ENCODE measurements at regions not wholly inside any gene's neighbourhood (a gene's known extent, or its start where the extent isn't known, plus 50 kb on each side); places are given as distances from the start of the nearest gene placed in this dataset.

DNA sequence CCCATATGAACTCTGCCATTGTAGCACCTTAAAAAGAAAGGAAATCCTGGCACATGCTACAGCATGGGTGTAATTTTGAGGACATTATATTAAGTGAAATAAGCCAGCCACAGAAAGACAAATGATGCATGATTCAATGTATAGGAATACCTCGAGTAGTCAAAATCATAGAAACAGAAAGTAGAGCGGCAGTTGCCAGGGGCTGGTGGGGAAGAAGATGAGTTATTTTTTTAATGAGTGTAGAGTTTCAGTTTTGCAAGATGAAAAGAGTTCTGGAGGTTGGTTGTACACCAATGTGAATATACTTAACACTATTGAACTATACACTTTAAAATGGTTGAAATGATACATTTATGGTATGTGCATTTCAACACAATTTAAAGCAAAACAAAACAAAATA, 133.0 kb downstream of the ZDHHC21 start:
- no peaks in the 10 kb centered on the region for H3K79me2 ChIP-seq (ENCODE audit: low read length)
- ChIA-PET POLR2A (ENCODE audit: unreplicated experiment) (no interaction called here), CTCF (no interaction called here)
- no peak overlapping the region for H3K9ac ChIP-seq (ENCODE audit: low read length)
- H3K4me3 ChIP-seq (ENCODE audit: low read length): no peak overlapping the region
- no TSS peak for BruUV-seq (replicated peaks)
- H3K27me3 ChIP-seq (ENCODE audit: low read length): no peaks in the 10 kb centered on the region
- H3K27ac ChIP-seq (ENCODE audit: low read length): no peak overlapping the region
- ATAC-seq (no peak), DNase-seq (no peak)
- H3K9me3 ChIP-seq (ENCODE audit: low read length): no peaks in the 10 kb centered on the region
- H4K20me1 ChIP-seq (ENCODE audit: low read length): no peaks in the 10 kb centered on the region
- no peaks in the 10 kb centered on the region for H3K36me3 ChIP-seq (ENCODE audit: low read depth, low read length)
- H3K9me2 ChIP-seq (replicated peaks; ENCODE audit: low read length): no peaks in the 10 kb centered on the region
- H2AFZ ChIP-seq (ENCODE audit: low read length): no peak overlapping the region
- H3K4me1 ChIP-seq (ENCODE audit: insufficient read depth, low read length): no peaks in the 10 kb centered on the region
- intact Hi-C loops (cut with micrococcal nuclease): no loop called here
- no peaks in the 10 kb centered on the region for H3F3A ChIP-seq (ENCODE audit: low read length, unreplicated experiment)
- no peak overlapping the region for H3K4me2 ChIP-seq (ENCODE audit: low read length)
- no peak for TF ChIP-seq EZH2 (IDR thresholded peaks at IDR 0.05; ENCODE audit: low read length, unreplicated experiment)
- no peak for TF ChIP-seq EZH2phosphoT487 (IDR thresholded peaks at IDR 0.05; ENCODE audit: borderline replicate concordance, low read length)
- TF ChIP-seq, protein P1, sequence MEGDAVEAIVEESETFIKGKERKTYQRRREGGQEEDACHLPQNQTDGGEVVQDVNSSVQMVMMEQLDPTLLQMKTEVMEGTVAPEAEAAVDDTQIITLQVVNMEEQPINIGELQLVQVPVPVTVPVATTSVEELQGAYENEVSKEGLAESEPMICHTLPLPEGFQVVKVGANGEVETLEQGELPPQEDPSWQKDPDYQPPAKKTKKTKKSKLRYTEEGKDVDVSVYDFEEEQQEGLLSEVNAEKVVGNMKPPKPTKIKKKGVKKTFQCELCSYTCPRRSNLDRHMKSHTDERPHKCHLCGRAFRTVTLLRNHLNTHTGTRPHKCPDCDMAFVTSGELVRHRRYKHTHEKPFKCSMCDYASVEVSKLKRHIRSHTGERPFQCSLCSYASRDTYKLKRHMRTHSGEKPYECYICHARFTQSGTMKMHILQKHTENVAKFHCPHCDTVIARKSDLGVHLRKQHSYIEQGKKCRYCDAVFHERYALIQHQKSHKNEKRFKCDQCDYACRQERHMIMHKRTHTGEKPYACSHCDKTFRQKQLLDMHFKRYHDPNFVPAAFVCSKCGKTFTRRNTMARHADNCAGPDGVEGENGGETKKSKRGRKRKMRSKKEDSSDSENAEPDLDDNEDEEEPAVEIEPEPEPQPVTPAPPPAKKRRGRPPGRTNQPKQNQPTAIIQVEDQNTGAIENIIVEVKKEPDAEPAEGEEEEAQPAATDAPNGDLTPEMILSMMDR (conservative IDR thresholded peaks at IDR 0.05; ENCODE audit: low read depth, low read length): no peak

DNA sequence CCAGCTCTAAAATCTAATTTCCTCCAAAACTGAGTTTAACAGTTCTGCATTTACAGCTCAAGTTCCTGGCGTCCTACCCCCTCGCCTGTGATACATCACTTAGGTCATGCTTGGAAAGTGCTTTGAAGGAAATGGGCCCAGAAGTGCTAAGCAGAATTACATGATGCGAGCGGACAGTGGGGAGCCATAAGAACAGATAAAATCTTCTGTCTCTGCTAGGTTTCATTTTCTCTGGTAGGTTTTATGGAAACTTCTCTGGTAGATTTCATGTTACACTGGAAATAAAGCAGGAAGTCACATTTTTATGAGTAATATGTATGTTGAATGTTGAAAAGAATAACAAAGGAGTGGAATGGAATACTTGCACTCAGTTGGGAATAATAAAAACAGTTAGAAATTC, 138.3 kb downstream of the ZDHHC21 start:
- Histone ChIP-seq H3F3A (ENCODE audit: low read length, unreplicated experiment) (no peaks in the 10 kb centered on the region), H3K9me2 (replicated peaks; ENCODE audit: low read length) (no peaks in the 10 kb centered on the region), H4K20me1 (ENCODE audit: low read length) (no peaks in the 10 kb centered on the region), H3K27ac (ENCODE audit: low read length) (no peak overlapping the region), H3K4me1 (ENCODE audit: insufficient read depth, low read length) (no peaks in the 10 kb centered on the region), H3K4me3 (ENCODE audit: low read length) (no peak overlapping the region), H2AFZ (ENCODE audit: low read length) (no peak overlapping the region), H3K27me3 (ENCODE audit: low read length) (no peaks in the 10 kb centered on the region), H3K9me3 (ENCODE audit: low read length) (no peaks in the 10 kb centered on the region), H3K4me2 (ENCODE audit: low read length) (no peak overlapping the region), H3K9ac (ENCODE audit: low read length) (no peak overlapping the region), H3K79me2 (ENCODE audit: low read length) (no peaks in the 10 kb centered on the region), H3K36me3 (ENCODE audit: low read depth, low read length) (no peaks in the 10 kb centered on the region)
- POLR2A ChIA-PET (ENCODE audit: unreplicated experiment): no interaction called here
- DNase-seq: no peak
- CTCF ChIA-PET: no interaction called here
- intact Hi-C loops (cut with micrococcal nuclease): no loop called here
- no TSS peak for BruUV-seq (replicated peaks)
- TF ChIP-seq EZH2 (IDR thresholded peaks at IDR 0.05; ENCODE audit: low read length, unreplicated experiment) (no peak), EZH2phosphoT487 (IDR thresholded peaks at IDR 0.05; ENCODE audit: borderline replicate concordance, low read length) (no peak)
- TF ChIP-seq, protein P1 (conservative IDR thresholded peaks at IDR 0.05; ENCODE audit: low read depth, low read length): no peak
- ATAC-seq: no peak

DNA sequence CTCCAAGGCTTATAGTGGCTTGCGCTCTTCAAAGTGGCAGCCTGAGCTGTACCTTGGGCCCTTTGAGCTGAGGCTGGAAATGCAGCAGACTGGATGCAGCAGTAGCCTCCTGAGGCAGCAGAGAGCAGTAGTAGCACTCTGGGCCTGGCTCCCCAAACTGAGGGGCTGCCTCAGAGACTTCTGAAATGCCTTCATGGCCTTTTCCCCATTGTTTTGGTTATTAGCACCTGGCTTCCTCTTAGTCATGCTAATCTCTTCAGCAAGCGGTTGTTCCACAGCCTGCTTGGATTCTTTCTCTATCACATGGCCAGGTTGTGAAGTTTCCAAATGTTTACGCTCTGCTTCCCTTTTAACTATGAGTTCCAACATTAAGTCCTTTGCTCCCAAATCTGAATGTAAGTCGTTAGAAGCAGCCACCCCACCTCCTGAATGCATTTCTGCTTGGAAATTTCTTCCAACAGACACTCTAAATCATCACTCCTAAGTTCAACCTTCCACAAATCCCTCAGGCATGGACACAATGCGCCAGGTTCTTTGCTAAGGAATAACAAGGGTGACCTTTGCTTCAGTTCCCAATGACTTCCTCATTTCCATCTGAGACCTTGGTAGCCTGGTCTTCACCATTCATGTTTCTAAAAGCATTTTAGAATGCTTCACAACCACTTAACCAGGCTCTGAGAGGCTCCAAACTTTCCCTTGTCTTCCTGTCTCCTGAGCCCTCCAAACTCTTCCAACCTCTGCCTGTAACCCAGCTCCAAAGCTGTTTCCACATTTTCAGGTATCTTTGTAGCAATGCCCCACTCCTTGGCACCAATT, 145.8 kb downstream of the ZDHHC21 start:
- BruUV-seq (replicated peaks): no TSS peak

More for the DNA sequence above, 145.8 kb downstream of the ZDHHC21 start:
- Histone ChIP-seq H3K27me3 (ENCODE audit: low read length) (no peaks in the 10 kb centered on the region), H3K36me3 (ENCODE audit: low read depth, low read length) (no peaks in the 10 kb centered on the region), H2AFZ (ENCODE audit: low read length) (no peak overlapping the region), H3K4me3 (ENCODE audit: low read length) (no peak overlapping the region), H3K79me2 (ENCODE audit: low read length) (no peaks in the 10 kb centered on the region), H3K4me1 (ENCODE audit: insufficient read depth, low read length) (no peaks in the 10 kb centered on the region), H3F3A (ENCODE audit: low read length, unreplicated experiment) (no peaks in the 10 kb centered on the region), H3K4me2 (ENCODE audit: low read length) (no peak overlapping the region), H4K20me1 (ENCODE audit: low read length) (no peaks in the 10 kb centered on the region), H3K9me2 (replicated peaks; ENCODE audit: low read length) (no peaks in the 10 kb centered on the region), H3K27ac (ENCODE audit: low read length) (no peak overlapping the region), H3K9ac (ENCODE audit: low read length) (no peak overlapping the region), H3K9me3 (ENCODE audit: low read length) (no peaks in the 10 kb centered on the region)
- ATAC-seq (no peak), DNase-seq (no peak)
- TF ChIP-seq, protein P1 (conservative IDR thresholded peaks at IDR 0.05; ENCODE audit: low read depth, low read length): no peak
- TF ChIP-seq EZH2 (IDR thresholded peaks at IDR 0.05; ENCODE audit: low read length, unreplicated experiment): no peak
- no peak for TF ChIP-seq EZH2phosphoT487 (IDR thresholded peaks at IDR 0.05; ENCODE audit: borderline replicate concordance, low read length)
- ChIA-PET CTCF (no interaction called here), POLR2A (ENCODE audit: unreplicated experiment) (no interaction called here)
- intact Hi-C loops (cut with micrococcal nuclease): no loop called here

Data from PC-3 (cell line).